CD4-positive, CD25-positive, alpha-beta regulatory T cell (primary cell): ENCODE measurements at regions not wholly inside any gene's neighbourhood (a gene's known extent, or its start where the extent isn't known, plus 50 kb on each side); places are given as distances from the start of the nearest gene placed in this dataset.

ENCODE experiments used
- ATAC-seq, 2 donors: fragments of 150-1000 bp; cut with Tn5 transposase; one replicate each; pipeline ENCODE4 v1.10.0; 2021; ENCODE audit warnings: low read depth in 2 of 2, moderate number of reproducible peaks in 2 of 2, moderate library complexity in 1 of 2
- DNase-seq, 3 donors: peaks; one replicate each; pipeline versions ENCODE4 v3.0.0 to v3.0.0-alpha.2; 2012 to 2022; ENCODE audit warnings: mixed read lengths in 1 of 3
- H3K27ac ChIP-seq: one replicate; pipeline ENCODE4 v1.7.0; 2013; ENCODE audit warnings: mild to moderate bottlenecking, low read length; ENCODE audit not compliant: insufficient read depth, poor library complexity, severe bottlenecking
- H3K27me3 ChIP-seq: one replicate; pipeline ENCODE4 v1.7.0; 2013; ENCODE audit warnings: low read length; ENCODE audit not compliant: control insufficient read depth, insufficient read depth
- H3K36me3 ChIP-seq: one replicate; pipeline ENCODE4 v1.7.0; 2013; ENCODE audit warnings: mild to moderate bottlenecking, low read length, moderate library complexity; ENCODE audit not compliant: control insufficient read depth, insufficient read depth
- H3K4me1 ChIP-seq: 2 replicates; pipeline ENCODE4 v1.7.0; 2013; ENCODE audit warnings: mild to moderate bottlenecking, low read length; ENCODE audit not compliant: insufficient read depth, control insufficient read depth, poor library complexity, severe bottlenecking
- H3K4me3 ChIP-seq: one replicate; pipeline ENCODE4 v1.7.0; 2013; ENCODE audit warnings: low read depth, mild to moderate bottlenecking, low read length, moderate library complexity
- H3K9me3 ChIP-seq, 2 experiments: 1 replicate in 1 of 2; 2 replicates in 1 of 2; pipeline ENCODE4 v1.7.0; 2013; ENCODE audit warnings: low read length in 2 of 2, mild to moderate bottlenecking in 1 of 2, moderate library complexity in 1 of 2; ENCODE audit not compliant: control insufficient read depth in 2 of 2
- H3K27ac Mint-ChIP-seq, 3 donors: one replicate each; pipeline ENCODE4 v1.8.0; 2020 to 2022; ENCODE audit warnings: mild to moderate bottlenecking in 3 of 3, mixed read lengths in 3 of 3, moderate library complexity in 2 of 3
- H3K27me3 Mint-ChIP-seq: one replicate; pipeline ENCODE4 v1.8.0; 2022; ENCODE audit warnings: mild to moderate bottlenecking, mixed read lengths
- H3K36me3 Mint-ChIP-seq: one replicate; pipeline ENCODE4 v1.8.0; 2020; ENCODE audit warnings: mixed read lengths
- H3K4me1 Mint-ChIP-seq, 4 donors: one replicate each; pipeline ENCODE4 v1.8.0; 2020 to 2022; ENCODE audit warnings: mixed read lengths in 4 of 4, mild to moderate bottlenecking in 1 of 4
- H3K4me3 Mint-ChIP-seq, 4 donors: one replicate each; pipeline ENCODE4 v1.8.0; 2020 to 2022; ENCODE audit warnings: mild to moderate bottlenecking in 4 of 4, mixed read lengths in 4 of 4, moderate library complexity in 3 of 4
- H3K9me3 Mint-ChIP-seq, 7 donors: one replicate each; pipeline ENCODE4 v1.8.0; 2020 to 2022; ENCODE audit warnings: mixed read lengths in 7 of 7, mild to moderate bottlenecking in 3 of 7, moderate library complexity in 2 of 7

GRCh38 chr18:60739212-60739611 is 366.6 kb upstream of the MC4R start:
- no peak overlapping the region for H3K4me3 ChIP-seq
- no peaks in the 10 kb centered on the region for H3K4me1 Mint-ChIP-seq
- H3K27ac ChIP-seq: no peak overlapping the region
- no peaks in the 10 kb centered on the region for H3K4me1 ChIP-seq
- no peaks in the 10 kb centered on the region for H3K9me3 ChIP-seq
- H3K27me3 Mint-ChIP-seq: no peaks in the 10 kb centered on the region
- DNase-seq (no peak), ATAC-seq (no peak)
- no peak overlapping the region for H3K27ac Mint-ChIP-seq
- no peaks in the 10 kb centered on the region for H3K36me3 ChIP-seq
- H3K9me3 Mint-ChIP-seq: peaks cover 0 to 8% (median 3%) of the 10 kb centered on the region in 7 donors
- H3K36me3 Mint-ChIP-seq: no peaks in the 10 kb centered on the region
- H3K27me3 ChIP-seq: no peaks in the 10 kb centered on the region
- H3K4me3 Mint-ChIP-seq: no peak overlapping the region

GRCh38 chr18:60740313-60740712 is 367.7 kb upstream of the MC4R start:
- Histone ChIP-seq H3K36me3 (no peaks in the 10 kb centered on the region), H3K27me3 (no peaks in the 10 kb centered on the region), H3K4me1 (no peaks in the 10 kb centered on the region), H3K27ac (no peak overlapping the region), H3K4me3 (no peak overlapping the region), H3K9me3 (no peaks in the 10 kb centered on the region)
- H3K36me3 Mint-ChIP-seq: no peaks in the 10 kb centered on the region
- DNase-seq (no peak), ATAC-seq (no peak)
- H3K4me3 Mint-ChIP-seq: no peak overlapping the region
- H3K9me3 Mint-ChIP-seq: no peaks in the 10 kb centered on the region
- no peak overlapping the region for H3K27ac Mint-ChIP-seq
- no peaks in the 10 kb centered on the region for H3K27me3 Mint-ChIP-seq
- H3K4me1 Mint-ChIP-seq: no peaks in the 10 kb centered on the region

GRCh38 chr18:60746491-60746890 is 373.9 kb upstream of the MC4R start:
- DNase-seq: no peak
- no peaks in the 10 kb centered on the region for H3K4me1 Mint-ChIP-seq
- no peak for ATAC-seq
- Histone ChIP-seq H3K27ac (no peak overlapping the region), H3K4me3 (no peak overlapping the region), H3K27me3 (no peaks in the 10 kb centered on the region), H3K36me3 (no peaks in the 10 kb centered on the region), H3K9me3 (no peaks in the 10 kb centered on the region), H3K4me1 (no peaks in the 10 kb centered on the region)
- H3K27ac Mint-ChIP-seq: no peak overlapping the region
- peaks cover 0 to 3% (median 0%) of the 10 kb centered on the region in 7 donors for H3K9me3 Mint-ChIP-seq
- no peaks in the 10 kb centered on the region for H3K36me3 Mint-ChIP-seq
- no peaks in the 10 kb centered on the region for H3K27me3 Mint-ChIP-seq
- H3K4me3 Mint-ChIP-seq: no peak overlapping the region

- H3K4me1 ChIP-seq: no peaks in the 10 kb centered on the region
- peaks cover 0 to 3% (median 0%) of the 10 kb centered on the region in 7 donors for H3K9me3 Mint-ChIP-seq
- no peak overlapping the region for H3K4me3 Mint-ChIP-seq
- H3K27me3 ChIP-seq: no peaks in the 10 kb centered on the region
- H3K9me3 ChIP-seq: no peaks in the 10 kb centered on the region
- H3K27ac Mint-ChIP-seq: no peak overlapping the region
- ATAC-seq: no peak
- no peaks in the 10 kb centered on the region for H3K4me1 Mint-ChIP-seq
- H3K4me3 ChIP-seq: no peak overlapping the region
- no peaks in the 10 kb centered on the region for H3K36me3 ChIP-seq
- no peak overlapping the region for H3K27ac ChIP-seq
- no peak for DNase-seq
- H3K36me3 Mint-ChIP-seq: no peaks in the 10 kb centered on the region
- no peaks in the 10 kb centered on the region for H3K27me3 Mint-ChIP-seq
Measured at GRCh38 chr18:60746919-60747318, 374.3 kb upstream of the MC4R start.

DNA sequence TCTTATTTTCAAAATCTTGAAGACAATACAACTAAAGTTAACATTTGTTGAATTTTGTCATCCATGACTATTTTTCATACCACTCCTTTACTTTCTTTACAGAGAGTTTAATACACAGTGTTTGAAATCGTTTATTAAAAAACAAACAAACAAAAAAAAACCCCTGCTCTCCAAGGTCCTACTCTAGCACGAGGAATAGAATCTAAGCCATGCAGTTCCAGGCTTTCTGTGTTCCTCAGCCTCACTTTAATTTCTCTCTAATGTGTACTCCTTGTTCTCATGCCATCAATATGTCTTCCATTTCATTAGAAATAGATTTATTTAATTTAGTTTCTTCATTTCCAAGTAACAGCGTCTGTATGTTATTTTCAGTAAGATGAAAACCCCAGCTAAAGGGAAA is 381.2 kb upstream of the MC4R start:
- ATAC-seq: no peak
- no peaks in the 10 kb centered on the region for H3K4me1 ChIP-seq
- Mint-ChIP-seq H3K36me3 (no peaks in the 10 kb centered on the region), H3K9me3 (peaks cover 0 to 5% (median 0%) of the 10 kb centered on the region in 7 donors), H3K4me3 (no peak overlapping the region), H3K4me1 (no peaks in the 10 kb centered on the region), H3K27me3 (no peaks in the 10 kb centered on the region), H3K27ac (no peak overlapping the region)
- no peaks in the 10 kb centered on the region for H3K27me3 ChIP-seq
- H3K36me3 ChIP-seq: no peaks in the 10 kb centered on the region
- no peak for DNase-seq
- no peaks in the 10 kb centered on the region for H3K9me3 ChIP-seq
- H3K27ac ChIP-seq: no peak overlapping the region
- no peak overlapping the region for H3K4me3 ChIP-seq

DNA sequence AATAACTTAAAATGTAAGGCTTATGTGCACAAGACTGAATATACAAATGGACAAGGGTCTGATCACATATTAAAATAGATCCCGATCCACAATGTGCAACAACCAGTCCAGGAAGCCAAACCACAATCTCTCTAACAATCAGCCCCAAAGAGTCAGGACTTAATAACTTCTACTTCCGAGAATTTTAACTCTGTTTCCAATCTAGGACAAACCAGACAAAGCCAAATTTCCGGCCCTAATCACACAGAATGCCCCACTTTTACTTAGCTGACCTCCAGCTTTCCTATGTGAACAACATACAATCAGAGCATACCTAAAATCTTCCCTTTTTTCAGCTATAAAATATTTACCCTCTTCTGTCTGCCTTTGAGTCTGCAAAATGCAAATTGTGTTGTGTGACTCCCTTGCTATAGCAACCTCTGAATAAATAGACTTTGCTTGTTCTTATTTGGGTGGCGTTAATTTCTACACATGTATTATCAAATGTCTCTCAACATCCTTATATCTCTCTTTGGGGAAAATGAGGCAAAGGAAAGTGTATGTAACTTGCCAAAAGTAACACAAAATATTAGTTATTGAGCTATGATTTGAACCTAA is 381.9 kb upstream of the MC4R start:
- no peaks in the 10 kb centered on the region for H3K27me3 Mint-ChIP-seq
- H3K4me1 Mint-ChIP-seq: no peaks in the 10 kb centered on the region
- no peaks in the 10 kb centered on the region for H3K4me1 ChIP-seq

DNA sequence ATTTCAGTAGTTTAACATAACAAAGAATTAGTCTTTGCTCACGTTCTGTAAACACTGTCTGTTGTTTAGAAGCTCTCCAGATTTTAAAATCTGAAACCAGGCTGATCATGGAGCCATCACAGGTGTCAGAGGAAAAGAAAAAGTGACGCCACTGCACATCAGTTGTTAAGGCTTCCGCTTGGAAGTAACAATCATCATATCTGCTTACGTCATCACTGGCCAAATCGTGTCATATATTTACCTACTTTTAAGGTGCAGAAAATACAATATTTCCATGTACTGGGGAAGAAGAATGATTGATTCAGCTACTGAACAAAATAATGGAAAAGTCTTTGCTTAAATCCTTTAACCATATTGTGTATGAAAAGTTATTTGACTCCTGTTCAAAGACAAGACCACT is 382.6 kb upstream of the MC4R start:
- Mint-ChIP-seq H3K27me3 (no peaks in the 10 kb centered on the region), H3K27ac (no peak overlapping the region), H3K36me3 (no peaks in the 10 kb centered on the region), H3K9me3 (peaks cover 0 to 5% (median 0%) of the 10 kb centered on the region in 7 donors), H3K4me3 (no peak overlapping the region), H3K4me1 (no peaks in the 10 kb centered on the region)
- Histone ChIP-seq H3K27me3 (no peaks in the 10 kb centered on the region), H3K4me1 (no peaks in the 10 kb centered on the region), H3K4me3 (no peak overlapping the region), H3K36me3 (no peaks in the 10 kb centered on the region), H3K9me3 (no peaks in the 10 kb centered on the region), H3K27ac (no peak overlapping the region)
- ATAC-seq: no peak
- DNase-seq: no peak

More for the DNA sequence above, 381.9 kb upstream of the MC4R start:
- Histone ChIP-seq H3K27ac (no peak overlapping the region), H3K27me3 (no peaks in the 10 kb centered on the region), H3K36me3 (no peaks in the 10 kb centered on the region), H3K9me3 (no peaks in the 10 kb centered on the region), H3K4me3 (no peak overlapping the region)
- Mint-ChIP-seq H3K27ac (no peak overlapping the region), H3K4me3 (no peak overlapping the region), H3K36me3 (no peaks in the 10 kb centered on the region), H3K9me3 (peaks cover 0 to 5% (median 0%) of the 10 kb centered on the region in 7 donors)
- ATAC-seq: no peak
- DNase-seq: no peak

DNA sequence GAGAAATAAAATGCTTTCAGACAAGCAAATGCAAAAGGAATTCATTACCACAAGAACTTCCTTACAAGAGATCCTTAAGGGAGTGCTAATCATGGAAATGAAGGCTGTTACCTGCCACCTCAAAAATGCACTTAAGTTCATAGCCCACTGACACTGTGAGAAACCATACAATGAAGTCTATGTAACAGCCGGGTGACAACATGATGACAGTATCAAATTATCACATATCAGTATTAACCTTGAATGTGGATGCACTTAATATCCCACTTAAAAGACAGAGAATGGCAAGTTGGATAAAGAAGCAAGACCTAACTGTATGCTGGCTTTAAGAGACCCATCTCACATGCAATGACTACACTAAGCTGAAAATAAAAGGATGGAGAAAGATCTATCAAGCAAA is 403.4 kb upstream of the MC4R start:
- ATAC-seq (no peak), DNase-seq (no peak)
- Histone ChIP-seq H3K9me3 (no peaks in the 10 kb centered on the region), H3K36me3 (no peaks in the 10 kb centered on the region), H3K4me1 (no peaks in the 10 kb centered on the region), H3K27ac (no peak overlapping the region), H3K27me3 (no peaks in the 10 kb centered on the region), H3K4me3 (no peak overlapping the region)
- Mint-ChIP-seq H3K36me3 (no peaks in the 10 kb centered on the region), H3K4me1 (no peaks in the 10 kb centered on the region), H3K4me3 (no peak overlapping the region), H3K27ac (no peak overlapping the region), H3K27me3 (no peaks in the 10 kb centered on the region), H3K9me3 (peaks cover 0 to 42% (median 7%) of the 10 kb centered on the region in 7 donors)
